ENCODE measurements at regions not wholly inside any gene's neighbourhood (a gene's known extent, or its start where the extent isn't known, plus 50 kb on each side); places are given as distances from the start of the nearest gene placed in this dataset.

- 72% methylated on average over 1 of the region's 1 CpG for WGBS
- DNase-seq (ENCODE audit: low spot score) = no peak
Measured at GRCh38 chr7:32170838-32171237, 100.6 kb upstream of the PDE1C start.

More at GRCh38 chr7:32170838-32171237, 100.6 kb upstream of the PDE1C start:
- Histone ChIP-seq H3K27ac (ENCODE audit: low read depth in 1 of 2, low read length in 2 of 2) (no peak overlapping the region), H3K36me3 (ENCODE audit: control insufficient read depth in 4 of 4, insufficient read depth in 3 of 4, low read depth in 1 of 4, low read length in 3 of 4) (no peaks in the 10 kb centered on the region), H3K4me3 (ENCODE audit: low read depth in 1 of 3, low read length in 3 of 3) (no peak overlapping the region), H3K27me3 (ENCODE audit: control insufficient read depth in 4 of 4, insufficient read depth in 4 of 4, low read length in 3 of 4) (no peaks in the 10 kb centered on the region), H3K4me1 (ENCODE audit: control insufficient read depth in 4 of 4, insufficient read depth in 4 of 4, low read length in 3 of 4) (no peaks in the 10 kb centered on the region), H3K9ac (ENCODE audit: low read depth in 1 of 2, low read length in 2 of 2) (no peak overlapping the region), H3K9me3 (ENCODE audit: control insufficient read depth in 4 of 4, low read length in 3 of 4) (no peaks in the 10 kb centered on the region)
- no peak for TF ChIP-seq REST (IDR thresholded peaks at IDR 0.05)
- no peak for TF ChIP-seq CTCF (IDR thresholded peaks at IDR 0.05; ENCODE audit: low read depth, low read length, missing input control)
- TF ChIP-seq SP1 (IDR thresholded peaks at IDR 0.05) = no peak
- TF ChIP-seq EGR1 (IDR thresholded peaks at IDR 0.05; ENCODE audit: low read depth in 2 of 2) = no peak
- no peak for TF ChIP-seq FOXA2 (IDR thresholded peaks at IDR 0.05)
- no peak for TF ChIP-seq MAX (IDR thresholded peaks at IDR 0.05)
- no peak for TF ChIP-seq HNF4A (conservative IDR thresholded peaks at IDR 0.05)
- no peak for TF ChIP-seq ZBTB33 (IDR thresholded peaks at IDR 0.05)
- no peak for TF ChIP-seq GABPA (IDR thresholded peaks at IDR 0.05 in 1 of 2, conservative IDR thresholded peaks at IDR 0.05 in 1 of 2)
- no peak for TF ChIP-seq HNF4G (IDR thresholded peaks at IDR 0.05)
- no peak for TF ChIP-seq TAF1 (conservative IDR thresholded peaks at IDR 0.05)
- no peak for TF ChIP-seq NR2F2 (IDR thresholded peaks at IDR 0.05)
- TF ChIP-seq YY1 (IDR thresholded peaks at IDR 0.05) = no peak
- no peak for TF ChIP-seq RXRA (IDR thresholded peaks at IDR 0.05)
- no peak for TF ChIP-seq FOXA1 (IDR thresholded peaks at IDR 0.05)
- no peak for TF ChIP-seq JUND (IDR thresholded peaks at IDR 0.05)
- no peak for TF ChIP-seq ATF3 (IDR thresholded peaks at IDR 0.05)
- TF ChIP-seq RAD21 (IDR thresholded peaks at IDR 0.05) = no peak
